ENCODE measurements at regions not wholly inside any gene's neighbourhood (a gene's known extent, or its start where the extent isn't known, plus 50 kb on each side); places are given as distances from the start of the nearest gene placed in this dataset.

DNA sequence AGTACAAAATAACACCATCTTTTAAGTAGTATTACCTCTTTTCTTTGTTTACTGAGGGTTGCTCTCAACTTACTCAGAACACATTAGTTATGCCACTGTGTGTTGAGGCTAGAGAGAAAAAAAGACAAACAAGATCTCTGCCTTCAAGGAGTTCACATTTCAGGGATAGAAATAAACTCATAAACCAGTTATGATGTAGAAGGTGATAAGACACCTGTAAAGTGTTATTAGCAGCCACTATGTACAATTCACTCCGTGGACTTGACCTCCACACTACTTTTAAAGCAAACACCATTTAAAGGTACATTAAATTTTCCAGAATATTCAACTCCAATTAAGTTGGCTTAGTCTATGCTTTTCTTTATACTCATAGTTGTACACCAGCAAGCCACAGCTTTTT is 278.0 kb downstream of the PDGFC start:
- no peak for ATAC-seq
- H3K4me1 ChIP-seq: peaks cover 0 to 5% (median 0%) of the 10 kb centered on the region in 12 donors
- no peaks in the 10 kb centered on the region for H3K36me3 ChIP-seq
- TF ChIP-seq, protein P1, sequence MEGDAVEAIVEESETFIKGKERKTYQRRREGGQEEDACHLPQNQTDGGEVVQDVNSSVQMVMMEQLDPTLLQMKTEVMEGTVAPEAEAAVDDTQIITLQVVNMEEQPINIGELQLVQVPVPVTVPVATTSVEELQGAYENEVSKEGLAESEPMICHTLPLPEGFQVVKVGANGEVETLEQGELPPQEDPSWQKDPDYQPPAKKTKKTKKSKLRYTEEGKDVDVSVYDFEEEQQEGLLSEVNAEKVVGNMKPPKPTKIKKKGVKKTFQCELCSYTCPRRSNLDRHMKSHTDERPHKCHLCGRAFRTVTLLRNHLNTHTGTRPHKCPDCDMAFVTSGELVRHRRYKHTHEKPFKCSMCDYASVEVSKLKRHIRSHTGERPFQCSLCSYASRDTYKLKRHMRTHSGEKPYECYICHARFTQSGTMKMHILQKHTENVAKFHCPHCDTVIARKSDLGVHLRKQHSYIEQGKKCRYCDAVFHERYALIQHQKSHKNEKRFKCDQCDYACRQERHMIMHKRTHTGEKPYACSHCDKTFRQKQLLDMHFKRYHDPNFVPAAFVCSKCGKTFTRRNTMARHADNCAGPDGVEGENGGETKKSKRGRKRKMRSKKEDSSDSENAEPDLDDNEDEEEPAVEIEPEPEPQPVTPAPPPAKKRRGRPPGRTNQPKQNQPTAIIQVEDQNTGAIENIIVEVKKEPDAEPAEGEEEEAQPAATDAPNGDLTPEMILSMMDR (IDR thresholded peaks at IDR 0.05): no peak
- TF ChIP-seq POLR2A (IDR thresholded peaks at IDR 0.05): no peak
- no peaks in the 10 kb centered on the region for H3K27me3 ChIP-seq
- no peaks in the 10 kb centered on the region for H3K9me3 ChIP-seq
- DNase-seq: no peak
- no peak overlapping the region for H3K4me3 ChIP-seq
- no peak overlapping the region for H3K27ac ChIP-seq
- WGBS, 4 donors: 40 to 65% (median 54%) methylated on average over 1 of the region's 1 CpG
- intact Hi-C loops (cut with DNase I): no loop called here

DNA sequence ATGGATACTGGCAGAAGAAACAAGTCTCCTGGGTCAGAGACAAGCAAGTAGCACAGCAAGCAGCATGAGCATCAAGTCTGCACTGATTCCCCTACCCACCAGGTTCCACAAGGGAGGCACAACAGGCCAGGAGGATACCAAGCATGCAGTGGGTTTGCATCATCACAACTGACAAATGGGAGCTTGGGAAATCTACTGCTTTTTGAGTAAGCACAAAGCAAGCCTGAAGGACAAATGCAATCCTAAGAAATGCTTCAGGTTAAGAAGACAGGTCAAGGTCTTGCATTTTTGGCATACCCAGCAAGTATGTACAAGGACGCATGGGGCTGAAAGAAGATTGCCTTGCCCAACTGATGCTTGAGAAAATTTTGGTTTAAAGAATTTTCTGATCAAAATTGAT is 279.6 kb downstream of the PDGFC start:
- no peak overlapping the region for H3K4me3 ChIP-seq
- DNase-seq: no peak
- H3K9me3 ChIP-seq: no peaks in the 10 kb centered on the region
- intact Hi-C loops (cut with DNase I): no loop called here
- H3K4me1 ChIP-seq: peaks cover 0 to 5% (median 0%) of the 10 kb centered on the region in 12 donors
- TF ChIP-seq, protein P1 (IDR thresholded peaks at IDR 0.05): no peak
- no peak for TF ChIP-seq POLR2A (IDR thresholded peaks at IDR 0.05)
- ATAC-seq: no peak
- no peak overlapping the region for H3K27ac ChIP-seq
- 76 to 86% (median 82%) methylated on average over 1 of the region's 1 CpG for WGBS, 4 donors
- H3K27me3 ChIP-seq: no peaks in the 10 kb centered on the region
- no peaks in the 10 kb centered on the region for H3K36me3 ChIP-seq

DNA sequence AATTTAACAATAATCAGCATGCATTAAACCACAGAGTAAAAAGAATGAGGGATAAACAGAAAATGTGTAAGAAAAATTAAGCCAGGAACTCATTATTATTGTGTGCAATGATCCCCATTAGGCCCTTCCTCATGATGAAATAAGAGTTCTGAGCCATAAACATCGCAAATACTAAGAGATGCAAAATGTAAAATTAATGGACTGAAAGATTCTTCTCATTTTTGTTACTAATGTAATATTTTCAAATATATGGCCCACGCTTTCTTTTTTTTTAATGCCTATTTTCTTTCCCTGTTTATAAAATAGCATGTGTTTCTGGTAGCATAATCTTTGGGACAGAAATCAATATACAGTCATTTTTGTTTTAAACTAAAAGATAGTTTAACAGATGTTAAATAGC is 281.0 kb downstream of the PDGFC start:
- DNase-seq: no peak
- 89 to 94% (median 92%) methylated on average over 2 of the region's 2 CpGs for WGBS, 4 donors
- H3K27me3 ChIP-seq: no peaks in the 10 kb centered on the region
- no peak overlapping the region for H3K27ac ChIP-seq
- intact Hi-C loops (cut with DNase I): no loop called here
- no peaks in the 10 kb centered on the region for H3K9me3 ChIP-seq
- TF ChIP-seq, protein P1 (IDR thresholded peaks at IDR 0.05): no peak
- TF ChIP-seq POLR2A (IDR thresholded peaks at IDR 0.05): no peak
- no peaks in the 10 kb centered on the region for H3K36me3 ChIP-seq
- no peak for ATAC-seq
- no peak overlapping the region for H3K4me3 ChIP-seq
- H3K4me1 ChIP-seq: no peaks in the 10 kb centered on the region

- Histone ChIP-seq H3K27ac (no peak overlapping the region), H3K27me3 (no peaks in the 10 kb centered on the region), H3K36me3 (no peaks in the 10 kb centered on the region), H3K4me3 (no peak overlapping the region), H3K4me1 (no peaks in the 10 kb centered on the region), H3K9me3 (no peaks in the 10 kb centered on the region)
- ATAC-seq (no peak), DNase-seq (no peak)
- intact Hi-C loops (cut with DNase I): loop anchor here in 1 of 10 donors (10.0 kb wide), 1 partner anchor 359 kb away; no protein-coding TSS in a partner anchor
- 65 to 81% (median 68%) methylated on average over 3 of the region's 3 CpGs for WGBS, 4 donors
- TF ChIP-seq, protein P1 (IDR thresholded peaks at IDR 0.05): no peak
- no peak for TF ChIP-seq POLR2A (IDR thresholded peaks at IDR 0.05)
Observed at GRCh38 chr4:156686120-156686519, 285.5 kb downstream of the PDGFC start.
